ENCODE measurements at regions not wholly inside any gene's neighbourhood (a gene's known extent, or its start where the extent isn't known, plus 50 kb on each side); places are given as distances from the start of the nearest gene placed in this dataset.

- TF ChIP-seq CTCF (conservative IDR thresholded peaks at IDR 0.05; ENCODE audit: low read depth, low read length) (no peak), EZH2 (IDR thresholded peaks at IDR 0.05; ENCODE audit: borderline replicate concordance, low read depth, low read length, poor library complexity, severe bottlenecking) (no peak)
Observed at GRCh38 chr5:111010783-111011182, 60.7 kb upstream of the TSLP start.
